GM12878 (cell line): ENCODE measurements at regions not wholly inside any gene's neighbourhood (a gene's known extent, or its start where the extent isn't known, plus 50 kb on each side); places are given as distances from the start of the nearest gene placed in this dataset.

Experiments
- ATAC-seq: fragments of 200-7000 bp; cut with Tn5 transposase; 3 replicates; pipeline ENCODE4 v1.9.1; 2020; ENCODE audit warnings: mild to moderate bottlenecking, moderate library complexity
- BruUV-seq: library from RNA; stranded (reverse); fragments of 400-500 nt; replicated peaks from 2 replicates; lab custom pipeline; 2021; lab: Mats Ljungman, UMichigan
- CTCF ChIA-PET: fragments of 300-600 bp; sonication (Branson Sonifier 250); formaldehyde crosslinking; extraction: SDS; loops from one replicate; lab custom pipeline; 2021; ENCODE audit warnings: inconsistent platforms; lab: Yijun Ruan, JAX
- POLR2A ChIA-PET: fragments of 350-600 bp; formaldehyde crosslinking; extraction: SDS; loops from one replicate; lab custom pipeline; 2021; ENCODE audit warnings: inconsistent platforms; lab: Charles Lee
- RAD21 ChIA-PET: fragments of 300-600 bp; sonication (Branson Sonifier 250); formaldehyde crosslinking; loops from one replicate; lab custom pipeline; 2023; ENCODE audit warnings: antibody characterized with exemption; ENCODE audit not compliant: unreplicated experiment; lab: Charles Lee
- SMC1A ChIA-PET: fragments of 300-600 bp; sonication (Branson Sonifier 250); formaldehyde crosslinking; loops from one replicate; lab custom pipeline; 2023; ENCODE audit not compliant: unreplicated experiment, uncharacterized antibody; lab: Charles Lee
- DNase-seq: peaks from one replicate; pipeline ENCODE4 v3.0.0-alpha.2; 2011; ENCODE audit warnings: low read depth, low spot score
- FAIRE-seq: peaks from 3 replicates; lab custom pipeline; 2011; peaks lifted over from hg19 to GRCh38; lab: Jason Lieb, UNC
- H2AFZ ChIP-seq: 2 replicates; pipeline ENCODE4 v1.6.0; 2011; ENCODE audit warnings: low read depth, low read length, control low read depth; ENCODE audit not compliant: control insufficient read depth
- H3K27ac ChIP-seq: 2 replicates; pipeline ENCODE4 v1.5.1; 2011; ENCODE audit warnings: control low read depth; ENCODE audit not compliant: control insufficient read depth, insufficient read depth
- H3K27me3 ChIP-seq, 2 experiments: replicated peaks in 1 of 2; 2 replicates each; pipeline versions ENCODE4 v1.6.0 to v1.6.1; 2011; ENCODE audit warnings: low read length in 1 of 2; ENCODE audit not compliant: control insufficient read depth in 2 of 2, insufficient read depth in 2 of 2
- H3K36me3 ChIP-seq, 2 experiments: 2 replicates each; pipeline ENCODE4 v1.5.1; 2011; ENCODE audit warnings: low read length in 1 of 2; ENCODE audit not compliant: control insufficient read depth in 2 of 2, insufficient read depth in 2 of 2
- H3K4me1 ChIP-seq: 2 replicates; pipeline ENCODE4 v1.6.1; 2011; ENCODE audit warnings: mild to moderate bottlenecking, low read length, moderate library complexity, mixed read lengths; ENCODE audit not compliant: control insufficient read depth, insufficient read depth
- H3K4me2 ChIP-seq: 2 replicates; pipeline ENCODE4 v1.6.0; 2011; ENCODE audit warnings: control low read depth; ENCODE audit not compliant: control insufficient read depth, insufficient read depth
- H3K4me3 ChIP-seq: fragments of 200-600 bp; sonication (generic); 2 replicates; pipeline ENCODE4 v1.5.1; 2016
- H3K79me2 ChIP-seq: 2 replicates; pipeline ENCODE4 v1.6.0; 2011; ENCODE audit warnings: low read length; ENCODE audit not compliant: control insufficient read depth, insufficient read depth
- H3K9ac ChIP-seq: 2 replicates; pipeline ENCODE4 v1.8.0; 2011; ENCODE audit warnings: low read length, control low read depth, mixed read lengths; ENCODE audit not compliant: control insufficient read depth, insufficient read depth
- H3K9me3 ChIP-seq: replicated peaks from 3 replicates; pipeline ENCODE4 v1.5.1; 2011; ENCODE audit warnings: mild to moderate bottlenecking, low read length; ENCODE audit not compliant: control insufficient read depth, insufficient read depth
- H4K20me1 ChIP-seq: 2 replicates; pipeline ENCODE4 v1.6.0; 2011; ENCODE audit not compliant: control insufficient read depth, insufficient read depth
- BCL11A ChIP-seq: IDR thresholded peaks from 2 replicates; pipeline ENCODE4 v1.6.1; 2011; ENCODE audit warnings: low read depth, low read length
- CBFB ChIP-seq: IDR thresholded peaks from 2 replicates; pipeline ENCODE4 v1.6.1; 2016; ENCODE audit warnings: antibody characterized with exemption, low read depth
- CTCF ChIP-seq, 3 experiments: IDR thresholded peaks in 2 of 3; conservative IDR thresholded peaks in 1 of 3; 2 replicates each; pipeline ENCODE4 v1.5.1; 2011; ENCODE audit warnings: low read depth in 3 of 3, low read length in 3 of 3, mild to moderate bottlenecking in 3 of 3, control low read depth in 2 of 3, moderate library complexity in 2 of 3, inconsistent platforms in 1 of 3, mixed read lengths in 1 of 3; ENCODE audit not compliant: control insufficient read depth in 2 of 3, insufficient read depth in 1 of 3; ENCODE audit errors: extremely low read depth in 1 of 3
- FOXM1 ChIP-seq: IDR thresholded peaks from 2 replicates; pipeline ENCODE4 v1.6.1; 2012; ENCODE audit warnings: low read depth, mild to moderate bottlenecking, inconsistent platforms, low read length, moderate library complexity
- HCFC1 ChIP-seq: fragments of 150-350 bp; IDR thresholded peaks from 2 replicates; pipeline ENCODE4 v1.6.1; 2014; ENCODE audit warnings: low read length
- IKZF1 ChIP-seq: fragments of 450-650 bp; conservative IDR thresholded peaks from 2 replicates; pipeline ENCODE4 v1.6.1; 2017; ENCODE audit warnings: antibody characterized with exemption, mild to moderate bottlenecking
- ZNF217 ChIP-seq: fragments of 450-650 bp; IDR thresholded peaks from 2 replicates; pipeline ENCODE4 v1.6.1; 2017; ENCODE audit warnings: antibody characterized with exemption, mild to moderate bottlenecking
- ZNF622 ChIP-seq: fragments of 450-650 bp; IDR thresholded peaks from 2 replicates; pipeline ENCODE4 v1.6.1; 2017; ENCODE audit warnings: mild to moderate bottlenecking, inconsistent platforms
- WGBS: methylation state at CpG from one replicate; pipeline ENCODE4 v1.1.6; 2016; ENCODE audit warnings: low lambda C conversion rate; ENCODE audit not compliant: insufficient replicate concordance, insufficient coverage; ENCODE audit errors: missing lambda C conversion rate; 5-methylcytosine and 5-hydroxymethylcytosine counted together
- in situ Hi-C: fragments of 300-500 bp; cut with MboI; formaldehyde crosslinking; loops from 9 replicates; pipeline ENCODE4 v1.14.3; 2018; ENCODE audit warnings: mixed read lengths
- intact Hi-C: fragments of 100-400 bp; cut with micrococcal nuclease; formaldehyde crosslinking; loops from one replicate; pipeline ENCODE4 v1.14.2; 2022; ENCODE audit not compliant: unreplicated experiment
- TF ChIP-seq, protein P1 (sequence below): IDR thresholded peaks from 2 replicates; pipeline ENCODE4 v1.6.1; 2012; ENCODE audit warnings: low read length, inconsistent platforms

DNA sequence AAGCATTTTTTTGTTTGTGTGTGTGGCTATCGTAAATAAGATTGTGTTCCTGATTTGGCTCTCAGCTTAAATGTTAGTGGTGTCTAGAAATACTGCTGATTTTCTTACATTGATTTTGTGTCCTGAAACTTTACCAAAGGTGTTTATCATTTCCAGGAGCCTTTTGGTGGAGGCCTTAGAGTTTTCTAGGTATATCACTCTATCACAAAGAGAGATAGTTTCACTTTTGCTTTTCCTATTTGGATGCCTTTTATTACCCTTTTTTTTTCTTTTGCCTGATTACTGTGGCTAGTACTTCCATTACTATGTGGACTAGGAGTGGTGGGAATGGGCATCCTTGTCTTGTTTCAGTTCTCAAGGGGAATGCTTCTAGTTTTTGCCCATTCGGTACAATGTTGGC, 109.6 kb downstream of the S1PR1 start:
- no peaks in the 10 kb centered on the region for H3K4me1 ChIP-seq
- ATAC-seq (no peak), DNase-seq (no peak), FAIRE-seq (no peak)
- intact Hi-C loops (no loop called here), in situ Hi-C loops (no loop called here)
- TF ChIP-seq BCL11A: no peak
- no peak for TF ChIP-seq CTCF (IDR thresholded peaks at IDR 0.05 in 2 of 3, conservative IDR thresholded peaks at IDR 0.05 in 1 of 3; ENCODE audit: control insufficient read depth in 2 of 3, extremely low read depth in 1 of 3, insufficient read depth in 1 of 3, low read depth in 3 of 3, low read length in 3 of 3)
- TF ChIP-seq IKZF1: no peak
- TF ChIP-seq, protein P1, sequence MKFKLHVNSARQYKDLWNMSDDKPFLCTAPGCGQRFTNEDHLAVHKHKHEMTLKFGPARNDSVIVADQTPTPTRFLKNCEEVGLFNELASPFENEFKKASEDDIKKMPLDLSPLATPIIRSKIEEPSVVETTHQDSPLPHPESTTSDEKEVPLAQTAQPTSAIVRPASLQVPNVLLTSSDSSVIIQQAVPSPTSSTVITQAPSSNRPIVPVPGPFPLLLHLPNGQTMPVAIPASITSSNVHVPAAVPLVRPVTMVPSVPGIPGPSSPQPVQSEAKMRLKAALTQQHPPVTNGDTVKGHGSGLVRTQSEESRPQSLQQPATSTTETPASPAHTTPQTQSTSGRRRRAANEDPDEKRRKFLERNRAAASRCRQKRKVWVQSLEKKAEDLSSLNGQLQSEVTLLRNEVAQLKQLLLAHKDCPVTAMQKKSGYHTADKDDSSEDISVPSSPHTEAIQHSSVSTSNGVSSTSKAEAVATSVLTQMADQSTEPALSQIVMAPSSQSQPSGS: no peak
- no peak for TF ChIP-seq FOXM1
- no peak for TF ChIP-seq ZNF622
- no peak for TF ChIP-seq ZNF217
- no peak for TF ChIP-seq CBFB
- no peak for TF ChIP-seq HCFC1
- H3K4me3 ChIP-seq: no peak overlapping the region
- H3K9ac ChIP-seq: no peak overlapping the region
- ChIA-PET POLR2A (no interaction called here), CTCF (interaction anchor here (0.6 to 2.6 kb wide), 8 partner anchors 9 to 1103 kb away, joined by 3 to 13 read pairs (median 4); no protein-coding TSS in a partner anchor), SMC1A (interaction anchor here (0.9 to 4.6 kb wide), 7 partner anchors 12 to 62 kb away, joined by 3 to 28 read pairs (median 6); no protein-coding TSS in a partner anchor), RAD21 (interaction anchor here (0.9 to 2.2 kb wide), 4 partner anchors 8 to 92 kb away, joined by 3 to 8 read pairs (median 4); no protein-coding TSS in a partner anchor)
- no peaks in the 10 kb centered on the region for H3K27me3 ChIP-seq
- H2AFZ ChIP-seq: peak overlapping the region; percentile 45
- no TSS peak for BruUV-seq
- WGBS: 96% methylated on average over 2 of the region's 2 CpGs
- no peak overlapping the region for H3K27ac ChIP-seq
- H3K4me2 ChIP-seq: no peak overlapping the region
- no peaks in the 10 kb centered on the region for H3K79me2 ChIP-seq
- H3K36me3 ChIP-seq: no peaks in the 10 kb centered on the region
- H4K20me1 ChIP-seq: no peaks in the 10 kb centered on the region
- H3K9me3 ChIP-seq: no peaks in the 10 kb centered on the region; the same call in 1 of the 3 replicates
